SK-N-SH treated with all-trans-retinoic acid at 6 μM for 48 hours (cell line): ENCODE measurements at regions not wholly inside any gene's neighbourhood (a gene's known extent, or its start where the extent isn't known, plus 50 kb on each side); places are given as distances from the start of the nearest gene placed in this dataset.

Experiments
- ATAC-seq: fragments of 200-7000 bp; cut with Tn5 transposase; 3 replicates; pipeline ENCODE4 v1.9.1; 2020; ENCODE audit warnings: mild to moderate bottlenecking, moderate library complexity
- ARNTL ChIP-seq: fragments of 450-650 bp; formaldehyde crosslinking; IDR thresholded peaks from 2 replicates; pipeline ENCODE4 v1.5.0; 2020; ENCODE audit warnings: low read depth, mild to moderate bottlenecking, moderate library complexity, borderline replicate concordance
- BACH2 ChIP-seq: fragments of 250-450 bp; sonication (Bioruptor Pico); IDR thresholded peaks from 2 replicates; pipeline ENCODE4 v1.9.0; 2021; ENCODE audit warnings: mild to moderate bottlenecking, borderline replicate concordance
- CSDC2 ChIP-seq: fragments of 250-450 bp; sonication (Bioruptor Pico); IDR thresholded peaks from 2 replicates; pipeline ENCODE4 v1.5.0; 2020; ENCODE audit warnings: mild to moderate bottlenecking, moderate library complexity
- ESRRG ChIP-seq: fragments of 250-450 bp; sonication (Bioruptor Pico); IDR thresholded peaks from 2 replicates; pipeline ENCODE4 v1.6.1; 2021; ENCODE audit warnings: mild to moderate bottlenecking
- GLIS3 ChIP-seq: fragments of 250-450 bp; sonication (Bioruptor Pico); IDR thresholded peaks from 2 replicates; pipeline ENCODE4 v1.5.0; 2020; ENCODE audit warnings: mild to moderate bottlenecking, moderate library complexity
- OSR1 ChIP-seq: fragments of 250-450 bp; sonication (Bioruptor Pico); IDR thresholded peaks from 2 replicates; pipeline ENCODE4 v1.8.0; 2022; ENCODE audit warnings: moderate library complexity, mild to moderate bottlenecking, inconsistent platforms
- PPARA ChIP-seq: fragments of 250-450 bp; sonication (Bioruptor Pico); IDR thresholded peaks from 2 replicates; pipeline ENCODE4 v1.5.0; 2020; ENCODE audit warnings: mild to moderate bottlenecking, borderline replicate concordance
- RARB ChIP-seq: fragments of 250-450 bp; sonication (Bioruptor Pico); IDR thresholded peaks from 2 replicates; pipeline ENCODE4 v1.8.0; 2021; ENCODE audit warnings: mild to moderate bottlenecking, moderate library complexity
- SNAI2 ChIP-seq: fragments of 250-450 bp; sonication (Bioruptor Pico); IDR thresholded peaks from 2 replicates; pipeline ENCODE4 v1.5.0; 2020; ENCODE audit warnings: mild to moderate bottlenecking, moderate library complexity
- TOX ChIP-seq: fragments of 250-450 bp; sonication (Bioruptor Pico); IDR thresholded peaks from 2 replicates; pipeline ENCODE4 v1.8.0; 2021; ENCODE audit warnings: mild to moderate bottlenecking, moderate library complexity, borderline replicate concordance
- ZC3H10 ChIP-seq: fragments of 250-450 bp; sonication (Bioruptor Pico); IDR thresholded peaks from 2 replicates; pipeline ENCODE4 v1.5.1; 2021; ENCODE audit warnings: mild to moderate bottlenecking, moderate library complexity
- ZFP3 ChIP-seq: fragments of 250-450 bp; sonication (Bioruptor Pico); IDR thresholded peaks from 2 replicates; pipeline ENCODE4 v1.5.0; 2020; ENCODE audit warnings: mild to moderate bottlenecking, moderate library complexity
- ZFP30 ChIP-seq: fragments of 450-650 bp; formaldehyde crosslinking; IDR thresholded peaks from 2 replicates; pipeline ENCODE4 v1.5.0; 2022; ENCODE audit warnings: mild to moderate bottlenecking, moderate library complexity
- ZNF70 ChIP-seq: fragments of 450-650 bp; formaldehyde crosslinking; IDR thresholded peaks from 2 replicates; pipeline ENCODE4 v1.5.0; 2020; ENCODE audit warnings: mild to moderate bottlenecking, moderate library complexity
- ZNF8 ChIP-seq: fragments of 450-650 bp; formaldehyde crosslinking; IDR thresholded peaks from 2 replicates; pipeline ENCODE4 v1.5.0; 2020; ENCODE audit warnings: mild to moderate bottlenecking, moderate library complexity
- TF ChIP-seq, protein P1 (sequence below): fragments of 250-450 bp; sonication (Bioruptor Pico); IDR thresholded peaks from 2 replicates; pipeline ENCODE4 v1.5.0; 2020; ENCODE audit warnings: mild to moderate bottlenecking, moderate library complexity
- TF ChIP-seq, protein P2 (sequence below): fragments of 250-450 bp; sonication (Bioruptor Pico); IDR thresholded peaks from 2 replicates; pipeline ENCODE4 v1.5.1; 2020; ENCODE audit warnings: low read depth, mild to moderate bottlenecking, moderate library complexity
- TF ChIP-seq, protein P3 (sequence below): fragments of 250-450 bp; sonication (Bioruptor Pico); IDR thresholded peaks from 2 replicates; pipeline ENCODE4 v1.8.0; 2021; ENCODE audit warnings: low read depth, mild to moderate bottlenecking, moderate library complexity, borderline replicate concordance
- TF ChIP-seq, protein P4 (sequence below): fragments of 250-450 bp; sonication (Bioruptor Pico); IDR thresholded peaks from 2 replicates; pipeline ENCODE4 v1.5.1; 2021; ENCODE audit warnings: mild to moderate bottlenecking, moderate library complexity
- TF ChIP-seq, protein P5 (sequence below): fragments of 250-450 bp; sonication (Bioruptor Pico); IDR thresholded peaks from 2 replicates; pipeline ENCODE4 v1.8.0; 2020; ENCODE audit warnings: mild to moderate bottlenecking, moderate library complexity, borderline replicate concordance

DNA sequence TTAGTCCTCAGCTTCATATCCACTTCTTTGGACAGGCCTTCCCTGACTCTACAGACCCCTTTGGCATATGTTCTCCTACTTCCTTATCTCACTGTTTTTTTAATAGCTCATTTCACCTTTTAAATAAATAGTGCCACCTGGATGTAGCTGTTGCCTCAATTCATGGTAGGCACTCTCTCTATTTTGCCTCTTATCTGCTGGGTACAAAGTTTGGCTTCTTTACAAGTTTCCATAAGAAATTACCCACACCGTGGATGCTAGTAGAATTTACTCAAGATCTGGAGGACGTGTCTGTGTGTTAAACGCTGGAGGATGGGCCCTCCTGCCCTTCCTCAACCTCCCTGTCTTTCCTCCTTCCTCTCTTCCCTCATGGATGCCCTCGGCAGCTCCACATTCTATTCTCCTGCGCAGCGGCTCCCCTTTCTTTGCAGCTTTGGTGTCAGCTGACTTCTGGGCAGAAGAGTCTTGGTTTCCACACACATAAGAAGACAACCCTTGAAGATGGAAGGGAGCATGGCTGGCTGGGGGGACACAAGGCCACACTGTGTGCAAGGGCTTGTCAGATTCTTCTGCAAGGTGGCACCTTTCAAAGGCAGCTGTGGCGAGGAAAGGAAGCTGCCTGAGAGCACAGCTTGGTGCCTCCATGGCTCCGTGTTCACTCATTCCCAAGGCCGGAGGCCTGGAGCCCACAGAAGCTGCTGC lies 212.6 kb downstream of the SNX19 start:
- ATAC-seq = no peak
- TF ChIP-seq, protein P1, sequence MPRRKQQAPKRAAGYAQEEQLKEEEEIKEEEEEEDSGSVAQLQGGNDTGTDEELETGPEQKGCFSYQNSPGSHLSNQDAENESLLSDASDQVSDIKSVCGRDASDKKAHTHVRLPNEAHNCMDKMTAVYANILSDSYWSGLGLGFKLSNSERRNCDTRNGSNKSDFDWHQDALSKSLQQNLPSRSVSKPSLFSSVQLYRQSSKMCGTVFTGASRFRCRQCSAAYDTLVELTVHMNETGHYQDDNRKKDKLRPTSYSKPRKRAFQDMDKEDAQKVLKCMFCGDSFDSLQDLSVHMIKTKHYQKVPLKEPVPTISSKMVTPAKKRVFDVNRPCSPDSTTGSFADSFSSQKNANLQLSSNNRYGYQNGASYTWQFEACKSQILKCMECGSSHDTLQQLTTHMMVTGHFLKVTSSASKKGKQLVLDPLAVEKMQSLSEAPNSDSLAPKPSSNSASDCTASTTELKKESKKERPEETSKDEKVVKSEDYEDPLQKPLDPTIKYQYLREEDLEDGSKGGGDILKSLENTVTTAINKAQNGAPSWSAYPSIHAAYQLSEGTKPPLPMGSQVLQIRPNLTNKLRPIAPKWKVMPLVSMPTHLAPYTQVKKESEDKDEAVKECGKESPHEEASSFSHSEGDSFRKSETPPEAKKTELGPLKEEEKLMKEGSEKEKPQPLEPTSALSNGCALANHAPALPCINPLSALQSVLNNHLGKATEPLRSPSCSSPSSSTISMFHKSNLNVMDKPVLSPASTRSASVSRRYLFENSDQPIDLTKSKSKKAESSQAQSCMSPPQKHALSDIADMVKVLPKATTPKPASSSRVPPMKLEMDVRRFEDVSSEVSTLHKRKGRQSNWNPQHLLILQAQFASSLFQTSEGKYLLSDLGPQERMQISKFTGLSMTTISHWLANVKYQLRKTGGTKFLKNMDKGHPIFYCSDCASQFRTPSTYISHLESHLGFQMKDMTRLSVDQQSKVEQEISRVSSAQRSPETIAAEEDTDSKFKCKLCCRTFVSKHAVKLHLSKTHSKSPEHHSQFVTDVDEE = no peak
- TF ChIP-seq ZC3H10 = no peak
- no peak for TF ChIP-seq ZFP30 (CRISPR knock-in tag)
- TF ChIP-seq ZFP3 (CRISPR knock-in tag) = no peak
- TF ChIP-seq ZNF8 (CRISPR knock-in tag) = no peak
- no peak for TF ChIP-seq TOX (CRISPR knock-in tag)
- no peak for TF ChIP-seq ARNTL (CRISPR knock-in tag)
- no peak for TF ChIP-seq CSDC2
- TF ChIP-seq, protein P2, sequence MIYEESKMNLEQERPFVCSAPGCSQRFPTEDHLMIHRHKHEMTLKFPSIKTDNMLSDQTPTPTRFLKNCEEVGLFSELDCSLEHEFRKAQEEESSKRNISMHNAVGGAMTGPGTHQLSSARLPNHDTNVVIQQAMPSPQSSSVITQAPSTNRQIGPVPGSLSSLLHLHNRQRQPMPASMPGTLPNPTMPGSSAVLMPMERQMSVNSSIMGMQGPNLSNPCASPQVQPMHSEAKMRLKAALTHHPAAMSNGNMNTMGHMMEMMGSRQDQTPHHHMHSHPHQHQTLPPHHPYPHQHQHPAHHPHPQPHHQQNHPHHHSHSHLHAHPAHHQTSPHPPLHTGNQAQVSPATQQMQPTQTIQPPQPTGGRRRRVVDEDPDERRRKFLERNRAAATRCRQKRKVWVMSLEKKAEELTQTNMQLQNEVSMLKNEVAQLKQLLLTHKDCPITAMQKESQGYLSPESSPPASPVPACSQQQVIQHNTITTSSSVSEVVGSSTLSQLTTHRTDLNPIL (CRISPR knock-in tag) = no peak
- TF ChIP-seq, protein P3, sequence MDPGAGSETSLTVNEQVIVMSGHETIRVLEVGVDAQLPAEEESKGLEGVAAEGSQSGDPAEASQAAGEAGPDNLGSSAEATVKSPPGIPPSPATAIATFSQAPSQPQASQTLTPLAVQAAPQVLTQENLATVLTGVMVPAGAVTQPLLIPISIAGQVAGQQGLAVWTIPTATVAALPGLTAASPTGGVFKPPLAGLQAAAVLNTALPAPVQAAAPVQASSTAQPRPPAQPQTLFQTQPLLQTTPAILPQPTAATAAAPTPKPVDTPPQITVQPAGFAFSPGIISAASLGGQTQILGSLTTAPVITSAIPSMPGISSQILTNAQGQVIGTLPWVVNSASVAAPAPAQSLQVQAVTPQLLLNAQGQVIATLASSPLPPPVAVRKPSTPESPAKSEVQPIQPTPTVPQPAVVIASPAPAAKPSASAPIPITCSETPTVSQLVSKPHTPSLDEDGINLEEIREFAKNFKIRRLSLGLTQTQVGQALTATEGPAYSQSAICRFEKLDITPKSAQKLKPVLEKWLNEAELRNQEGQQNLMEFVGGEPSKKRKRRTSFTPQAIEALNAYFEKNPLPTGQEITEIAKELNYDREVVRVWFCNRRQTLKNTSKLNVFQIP (CRISPR knock-in tag) = no peak
- no peak for TF ChIP-seq RARB (CRISPR knock-in tag)
- TF ChIP-seq ESRRG (CRISPR knock-in tag) = no peak
- TF ChIP-seq OSR1 (CRISPR knock-in tag) = no peak
- no peak for TF ChIP-seq BACH2 (CRISPR knock-in tag)
- TF ChIP-seq ZNF70 (CRISPR knock-in tag) = no peak
- no peak for TF ChIP-seq SNAI2 (CRISPR knock-in tag)

DNA sequence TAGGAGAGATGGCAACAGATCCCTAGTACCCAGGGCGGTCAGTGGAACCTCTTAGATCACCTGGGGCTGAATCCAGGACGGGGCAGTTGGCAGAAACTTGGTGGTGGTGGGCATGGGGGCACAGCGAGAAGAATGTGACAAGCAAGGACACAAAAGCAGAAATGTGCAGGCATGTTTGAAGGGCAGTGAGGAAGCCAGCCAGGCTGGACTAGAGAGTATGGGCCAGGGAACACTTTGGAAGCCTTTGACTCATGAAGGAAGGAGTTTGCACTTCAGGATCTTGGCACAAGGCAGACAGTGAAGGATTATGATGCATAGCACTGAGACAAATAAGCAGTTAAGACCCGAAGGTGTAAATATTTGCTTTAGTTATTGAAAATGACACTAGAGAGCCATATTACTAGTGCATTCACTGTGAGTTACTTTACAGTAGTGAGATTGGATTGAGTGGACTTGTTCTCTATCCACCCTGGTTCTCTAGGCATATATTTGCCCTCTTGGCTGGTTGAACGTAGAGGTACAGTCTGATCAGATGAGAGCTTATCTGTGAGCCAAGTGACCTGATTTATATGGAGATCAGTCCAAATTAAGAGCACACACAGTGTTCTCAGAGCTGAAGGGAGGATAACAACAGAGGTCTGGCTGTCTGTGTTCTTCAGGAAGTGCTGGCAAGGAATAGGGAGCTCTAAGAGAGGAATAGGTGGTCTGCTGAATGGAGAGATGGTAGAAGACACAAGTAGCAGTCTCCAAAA lies 210.4 kb downstream of the SNX19 start:
- no peak for ATAC-seq
- TF ChIP-seq ZC3H10 (no peak), ESRRG (CRISPR knock-in tag) (no peak), ZFP3 (CRISPR knock-in tag) (no peak), ZFP30 (CRISPR knock-in tag) (no peak), CSDC2 (no peak), OSR1 (CRISPR knock-in tag) (no peak), RARB (CRISPR knock-in tag) (no peak), GLIS3 (CRISPR knock-in tag) (no peak), PPARA (no peak), ZNF8 (CRISPR knock-in tag) (no peak)
- TF ChIP-seq, protein P2 (CRISPR knock-in tag) = no peak
- TF ChIP-seq, protein P4, sequence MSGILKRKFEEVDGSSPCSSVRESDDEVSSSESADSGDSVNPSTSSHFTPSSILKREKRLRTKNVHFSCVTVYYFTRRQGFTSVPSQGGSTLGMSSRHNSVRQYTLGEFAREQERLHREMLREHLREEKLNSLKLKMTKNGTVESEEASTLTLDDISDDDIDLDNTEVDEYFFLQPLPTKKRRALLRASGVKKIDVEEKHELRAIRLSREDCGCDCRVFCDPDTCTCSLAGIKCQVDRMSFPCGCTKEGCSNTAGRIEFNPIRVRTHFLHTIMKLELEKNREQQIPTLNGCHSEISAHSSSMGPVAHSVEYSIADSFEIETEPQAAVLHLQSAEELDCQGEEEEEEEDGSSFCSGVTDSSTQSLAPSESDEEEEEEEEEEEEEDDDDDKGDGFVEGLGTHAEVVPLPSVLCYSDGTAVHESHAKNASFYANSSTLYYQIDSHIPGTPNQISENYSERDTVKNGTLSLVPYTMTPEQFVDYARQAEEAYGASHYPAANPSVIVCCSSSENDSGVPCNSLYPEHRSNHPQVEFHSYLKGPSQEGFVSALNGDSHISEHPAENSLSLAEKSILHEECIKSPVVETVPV (CRISPR knock-in tag) = no peak
- TF ChIP-seq, protein P5, sequence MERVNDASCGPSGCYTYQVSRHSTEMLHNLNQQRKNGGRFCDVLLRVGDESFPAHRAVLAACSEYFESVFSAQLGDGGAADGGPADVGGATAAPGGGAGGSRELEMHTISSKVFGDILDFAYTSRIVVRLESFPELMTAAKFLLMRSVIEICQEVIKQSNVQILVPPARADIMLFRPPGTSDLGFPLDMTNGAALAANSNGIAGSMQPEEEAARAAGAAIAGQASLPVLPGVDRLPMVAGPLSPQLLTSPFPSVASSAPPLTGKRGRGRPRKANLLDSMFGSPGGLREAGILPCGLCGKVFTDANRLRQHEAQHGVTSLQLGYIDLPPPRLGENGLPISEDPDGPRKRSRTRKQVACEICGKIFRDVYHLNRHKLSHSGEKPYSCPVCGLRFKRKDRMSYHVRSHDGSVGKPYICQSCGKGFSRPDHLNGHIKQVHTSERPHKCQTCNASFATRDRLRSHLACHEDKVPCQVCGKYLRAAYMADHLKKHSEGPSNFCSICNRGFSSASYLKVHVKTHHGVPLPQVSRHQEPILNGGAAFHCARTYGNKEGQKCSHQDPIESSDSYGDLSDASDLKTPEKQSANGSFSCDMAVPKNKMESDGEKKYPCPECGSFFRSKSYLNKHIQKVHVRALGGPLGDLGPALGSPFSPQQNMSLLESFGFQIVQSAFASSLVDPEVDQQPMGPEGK = no peak
